Left cardiac atrium (tissue), 4 donors: ENCODE measurements at regions not wholly inside any gene's neighbourhood (a gene's known extent, or its start where the extent isn't known, plus 50 kb on each side); places are given as distances from the start of the nearest gene placed in this dataset.

Experiments
- ATAC-seq, 2 donors: fragments of 200-7000 bp; cut with Tn5 transposase; one replicate each; pipeline ENCODE4 v1.9.1; 2020; ENCODE audit warnings: mild to moderate bottlenecking in 2 of 2, moderate library complexity in 2 of 2
- DNase-seq: peaks from one replicate; pipeline ENCODE4 v3.0.0-alpha.2; 2020
- intact Hi-C, 2 donors: fragments of 100-400 bp; cut with DNase I; formaldehyde crosslinking; loops; one replicate each; pipeline versions ENCODE4 v1.14.1 to v1.15.1; 2022 to 2023
- donor health status: DM: no; HTN: yes; CAD: no.
- donor health status: DM: no; HTN: yes; CAD: no; lungs with severe emphysema.
- donor health status: DM: yes; HTN: yes; CAD: no.
- donor health status: Dilated cardiomyopathy.

- intact Hi-C loops = no loop called here
- peak; percentile 34 to 44 for ATAC-seq
- DNase-seq = no peak
Measured at GRCh38 chr3:132911741-132912415, 126.3 kb upstream of the TMEM108 start.

- intact Hi-C loops = no loop called here
- DNase-seq (no peak), ATAC-seq (no peak)
Measured at GRCh38 chr3:132907293-132907692, 130.9 kb upstream of the TMEM108 start.

GRCh38 chr3:132900481-132900880 lies 137.7 kb upstream of the TMEM108 start:
- intact Hi-C loops = no loop called here
- no peak for DNase-seq
- ATAC-seq = no peak

- ATAC-seq = peak in 1 of 2 donors; percentile 36
- DNase-seq = no peak
- intact Hi-C loops = no loop called here
Measured at GRCh38 chr3:132898141-132898540, 140.1 kb upstream of the TMEM108 start.

GRCh38 chr3:132892956-132893355 lies 145.2 kb upstream of the TMEM108 start:
- ATAC-seq = no peak
- DNase-seq = no peak
- intact Hi-C loops = no loop called here

- intact Hi-C loops = no loop called here
- ATAC-seq (no peak), DNase-seq (no peak)
Measured at GRCh38 chr3:132881756-132882409, 156.3 kb upstream of the TMEM108 start.

GRCh38 chr3:132880986-132881385 lies 157.2 kb upstream of the TMEM108 start:
- DNase-seq = no peak
- intact Hi-C loops = no loop called here
- peak in 1 of 2 donors; percentile 54 for ATAC-seq

GRCh38 chr3:132879656-132880055 lies 157.4 kb upstream of the NPHP3 start:
- ATAC-seq = no peak
- intact Hi-C loops = no loop called here
- DNase-seq = no peak

GRCh38 chr3:132874701-132875100 lies 152.5 kb upstream of the NPHP3 start:
- intact Hi-C loops = no loop called here
- no peak for DNase-seq

GRCh38 chr3:132872711-132873110 lies 150.5 kb upstream of the NPHP3 start:
- intact Hi-C loops = no loop called here
- no peak for ATAC-seq
- no peak for DNase-seq

More at GRCh38 chr3:132874701-132875100, 152.5 kb upstream of the NPHP3 start:
- no peak for ATAC-seq

GRCh38 chr3:132871956-132872355 lies 149.7 kb upstream of the NPHP3 start:
- intact Hi-C loops = no loop called here
- DNase-seq (no peak), ATAC-seq (no peak)

- ATAC-seq (no peak), DNase-seq (no peak)
- intact Hi-C loops = no loop called here
Measured at GRCh38 chr3:132870541-132870940, 148.3 kb upstream of the NPHP3 start.

- DNase-seq = no peak
- peak in 1 of 2 donors; percentile 57 for ATAC-seq
- intact Hi-C loops = no loop called here
Measured at GRCh38 chr3:132867956-132868355, 145.7 kb upstream of the NPHP3 start.

GRCh38 chr3:132867526-132867925 lies 145.3 kb upstream of the NPHP3 start:
- DNase-seq (no peak), ATAC-seq (no peak)
- intact Hi-C loops = no loop called here

GRCh38 chr3:132857317-132857716 lies 135.1 kb upstream of the NPHP3 start:
- ATAC-seq = no peak
- intact Hi-C loops = no loop called here
- DNase-seq = no peak

GRCh38 chr3:132854856-132855535 lies 132.8 kb upstream of the NPHP3 start:
- DNase-seq (no peak), ATAC-seq (no peak)
- intact Hi-C loops = no loop called here

- intact Hi-C loops = no loop called here
- DNase-seq (no peak), ATAC-seq (peak in 1 of 2 donors; percentile 19)
Measured at GRCh38 chr3:132847849-132848625, 125.8 kb upstream of the NPHP3 start.

- intact Hi-C loops = no loop called here
- no peak for ATAC-seq
- DNase-seq = no peak
Measured at GRCh38 chr3:132843851-132844553, 121.8 kb upstream of the NPHP3 start.

GRCh38 chr3:132843349-132843748 lies 121.1 kb upstream of the NPHP3 start:
- intact Hi-C loops = no loop called here
- DNase-seq (no peak), ATAC-seq (no peak)
